Neural progenitor cell (in vitro differentiated cells): ENCODE measurements at regions not wholly inside any gene's neighbourhood (a gene's known extent, or its start where the extent isn't known, plus 50 kb on each side); places are given as distances from the start of the nearest gene placed in this dataset.

ENCODE experiments used
- EZH2 ChIP-seq: fragments of 200-600 bp; sonication (generic); IDR thresholded peaks from 2 replicates; pipeline ENCODE4 v1.6.1; 2017; ENCODE audit warnings: antibody characterized with exemption, mild to moderate bottlenecking, moderate library complexity
- TF ChIP-seq, protein P1 (sequence below): fragments of 200-600 bp; sonication (generic); IDR thresholded peaks from 2 replicates; pipeline ENCODE4 v1.5.1; 2017; ENCODE audit warnings: antibody characterized with exemption, mild to moderate bottlenecking

DNA sequence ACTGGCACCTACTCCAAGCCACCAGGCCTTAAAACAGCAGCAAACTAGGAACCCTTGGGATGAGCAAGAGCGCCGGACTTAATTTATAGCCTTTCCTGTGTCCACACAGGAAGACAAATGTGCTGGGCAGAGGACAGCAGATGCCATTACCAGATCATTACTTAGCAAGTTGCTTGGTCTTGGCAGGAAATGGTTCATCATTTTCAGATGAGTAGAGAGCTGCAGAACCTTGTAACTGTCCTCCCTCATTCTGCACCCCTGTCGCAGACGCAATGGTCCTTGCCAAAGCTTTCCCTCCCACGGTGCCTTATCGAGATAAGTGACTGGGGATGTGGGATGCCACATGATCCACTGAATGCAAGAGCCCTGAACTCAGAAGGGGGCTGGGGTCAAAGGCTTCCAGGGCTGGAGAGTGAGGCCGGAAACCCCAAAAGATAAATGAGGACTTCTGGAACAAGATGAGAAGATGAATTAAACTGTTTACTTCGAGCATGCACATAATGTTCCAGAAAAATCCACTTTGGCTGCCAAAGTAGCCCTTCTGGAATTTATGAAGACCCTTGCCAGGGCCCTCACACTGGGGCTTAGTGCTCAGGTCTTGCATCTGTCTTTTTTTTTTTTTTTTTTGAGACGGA is 145.6 kb upstream of the ZNF32 start:
- TF ChIP-seq, protein P1, sequence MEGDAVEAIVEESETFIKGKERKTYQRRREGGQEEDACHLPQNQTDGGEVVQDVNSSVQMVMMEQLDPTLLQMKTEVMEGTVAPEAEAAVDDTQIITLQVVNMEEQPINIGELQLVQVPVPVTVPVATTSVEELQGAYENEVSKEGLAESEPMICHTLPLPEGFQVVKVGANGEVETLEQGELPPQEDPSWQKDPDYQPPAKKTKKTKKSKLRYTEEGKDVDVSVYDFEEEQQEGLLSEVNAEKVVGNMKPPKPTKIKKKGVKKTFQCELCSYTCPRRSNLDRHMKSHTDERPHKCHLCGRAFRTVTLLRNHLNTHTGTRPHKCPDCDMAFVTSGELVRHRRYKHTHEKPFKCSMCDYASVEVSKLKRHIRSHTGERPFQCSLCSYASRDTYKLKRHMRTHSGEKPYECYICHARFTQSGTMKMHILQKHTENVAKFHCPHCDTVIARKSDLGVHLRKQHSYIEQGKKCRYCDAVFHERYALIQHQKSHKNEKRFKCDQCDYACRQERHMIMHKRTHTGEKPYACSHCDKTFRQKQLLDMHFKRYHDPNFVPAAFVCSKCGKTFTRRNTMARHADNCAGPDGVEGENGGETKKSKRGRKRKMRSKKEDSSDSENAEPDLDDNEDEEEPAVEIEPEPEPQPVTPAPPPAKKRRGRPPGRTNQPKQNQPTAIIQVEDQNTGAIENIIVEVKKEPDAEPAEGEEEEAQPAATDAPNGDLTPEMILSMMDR = no peak
- TF ChIP-seq EZH2 = no peak
